ENCODE measurements at regions not wholly inside any gene's neighbourhood (a gene's known extent, or its start where the extent isn't known, plus 50 kb on each side); places are given as distances from the start of the nearest gene placed in this dataset.

DNA sequence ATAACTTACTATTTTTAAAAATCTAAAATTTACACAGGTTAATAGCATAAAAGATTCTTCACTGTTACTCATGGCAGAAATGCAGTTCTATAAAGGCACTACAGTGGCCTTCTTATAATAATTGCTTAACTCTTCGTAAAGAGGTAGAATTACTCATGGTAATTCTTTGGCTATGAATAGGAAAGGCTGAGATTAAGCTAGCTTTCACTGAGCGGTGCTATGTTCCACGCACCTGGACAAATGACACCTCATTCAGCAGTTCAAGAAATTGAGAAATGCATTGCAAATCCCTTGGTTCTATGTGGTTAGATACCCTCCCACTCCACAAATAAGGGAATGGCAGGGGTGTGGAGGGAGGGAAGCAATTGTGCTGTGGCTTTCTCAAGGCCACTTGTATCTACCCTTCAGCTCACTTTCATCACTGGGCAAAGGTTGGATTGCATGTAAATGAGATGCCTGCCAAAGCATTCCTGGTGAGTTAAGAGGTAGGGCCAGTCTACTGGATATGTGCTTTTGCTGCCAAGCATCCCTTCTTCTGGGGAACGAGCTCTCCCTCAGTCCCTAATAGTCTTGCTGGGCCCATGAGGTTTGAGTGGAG lies 210.9 kb downstream of the TEX36 start:
- no peak for DNase-seq
- H3K27me3 ChIP-seq, result no peaks in the 10 kb centered on the region
- no peaks in the 10 kb centered on the region for H3K9me3 ChIP-seq (replicated peaks)
- H3K4me3 ChIP-seq, result no peak overlapping the region
- H3K4me1 ChIP-seq, result no peaks in the 10 kb centered on the region
- no peak overlapping the region for H3K27ac ChIP-seq
- H3K36me3 ChIP-seq, result no peaks in the 10 kb centered on the region

DNA sequence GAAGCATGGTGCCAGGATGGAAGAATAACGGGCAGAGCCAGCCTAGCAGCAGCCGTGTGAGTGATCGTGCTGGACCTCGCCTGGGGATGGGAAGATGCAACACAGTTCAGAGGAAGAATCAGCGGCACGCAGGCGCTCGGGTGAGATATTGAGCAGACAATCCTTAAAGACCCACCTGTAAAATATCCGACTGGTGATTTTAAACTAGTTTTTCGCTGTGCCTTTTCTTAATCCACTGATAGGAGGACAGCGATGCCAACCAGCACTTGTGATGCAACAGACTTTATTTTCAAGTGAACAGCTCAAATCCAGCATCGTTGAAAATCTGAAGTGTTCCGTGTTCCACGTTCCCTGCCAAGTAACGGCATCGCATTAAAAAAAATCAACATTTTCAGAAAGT lies 214.7 kb downstream of the TEX36 start:
- Histone ChIP-seq H3K36me3 (no peaks in the 10 kb centered on the region), H3K27ac (no peak overlapping the region), H3K4me1 (no peaks in the 10 kb centered on the region), H3K27me3 (no peaks in the 10 kb centered on the region), H3K9me3 (replicated peaks) (no peaks in the 10 kb centered on the region), H3K4me3 (no peak overlapping the region)
- DNase-seq, result no peak

- H3K36me3 ChIP-seq, result no peaks in the 10 kb centered on the region
- no peaks in the 10 kb centered on the region for H3K27me3 ChIP-seq
- DNase-seq, result no peak
- no peaks in the 10 kb centered on the region for H3K4me1 ChIP-seq
- no peaks in the 10 kb centered on the region for H3K9me3 ChIP-seq (replicated peaks)
- no peak overlapping the region for H3K27ac ChIP-seq
- H3K4me3 ChIP-seq, result no peak overlapping the region
Observed at GRCh38 chr10:125466685-125467084, 216.3 kb downstream of the TEX36 start.

DNA sequence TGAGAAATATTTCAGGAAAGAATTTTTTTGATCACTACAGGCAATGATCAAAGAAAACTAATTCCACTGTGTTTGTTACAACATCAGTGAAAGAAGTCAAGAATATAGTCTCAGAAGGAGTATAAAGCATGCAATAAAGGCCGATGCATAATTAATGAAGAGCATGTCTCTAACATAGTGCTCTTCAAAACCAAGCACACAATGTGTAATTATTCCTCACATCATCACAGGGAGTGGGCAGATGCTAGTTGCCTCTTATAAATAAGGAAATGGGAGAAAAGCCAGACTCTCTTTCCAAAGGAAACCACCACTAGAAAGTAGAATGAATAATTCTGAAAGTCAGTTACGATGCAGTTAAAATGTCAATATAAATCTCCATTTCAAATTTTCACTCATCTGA lies 220.1 kb downstream of the TEX36 start:
- Histone ChIP-seq H3K4me1 (no peaks in the 10 kb centered on the region), H3K4me3 (no peak overlapping the region), H3K9me3 (replicated peaks) (no peaks in the 10 kb centered on the region), H3K27ac (no peak overlapping the region), H3K36me3 (no peaks in the 10 kb centered on the region), H3K27me3 (no peaks in the 10 kb centered on the region)
- DNase-seq, result no peak

DNA sequence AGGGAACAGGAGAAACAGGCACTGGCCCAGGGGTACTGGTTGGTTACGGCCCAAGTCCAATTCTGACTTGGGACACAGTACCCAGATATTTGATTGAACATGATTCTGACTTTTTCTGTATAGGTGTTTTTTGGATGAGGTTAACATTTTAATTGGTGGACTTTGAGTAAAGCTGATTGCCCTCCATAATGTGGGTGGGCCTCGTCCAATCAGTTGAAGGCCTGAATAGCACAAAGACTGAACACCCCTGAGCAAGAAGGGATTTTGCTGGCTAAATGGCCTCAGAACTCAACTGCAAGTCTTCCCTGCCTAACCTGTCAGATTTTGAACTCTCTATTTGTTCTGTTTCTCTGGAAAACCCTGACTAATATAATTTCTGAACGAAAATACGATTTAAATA lies 222.6 kb downstream of the TEX36 start:
- Histone ChIP-seq H3K27me3 (no peaks in the 10 kb centered on the region), H3K36me3 (no peaks in the 10 kb centered on the region), H3K4me3 (no peak overlapping the region), H3K9me3 (replicated peaks) (no peaks in the 10 kb centered on the region), H3K4me1 (no peaks in the 10 kb centered on the region), H3K27ac (no peak overlapping the region)
- DNase-seq, result no peak

DNA sequence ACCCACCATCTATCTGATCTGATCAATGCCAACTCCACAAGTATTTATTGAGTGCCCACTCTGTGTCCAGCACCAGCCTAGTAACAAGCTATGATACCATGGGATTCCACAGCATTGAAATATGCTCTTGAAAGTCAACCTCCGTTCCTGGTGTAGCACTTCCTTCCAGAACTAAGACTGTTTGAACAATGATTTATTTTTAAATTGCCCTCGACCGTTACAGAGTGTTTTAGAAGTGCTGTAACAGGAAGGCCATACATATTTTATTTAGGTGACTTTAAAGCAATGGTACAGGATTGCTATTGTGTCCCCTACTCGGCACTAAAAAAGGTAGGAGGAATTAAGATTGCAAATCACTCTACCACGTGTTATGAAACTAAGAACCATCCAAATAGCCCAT lies 225.6 kb downstream of the TEX36 start:
- Histone ChIP-seq H3K27me3 (no peaks in the 10 kb centered on the region), H3K4me1 (no peaks in the 10 kb centered on the region), H3K9me3 (replicated peaks) (no peaks in the 10 kb centered on the region), H3K36me3 (no peaks in the 10 kb centered on the region), H3K27ac (no peak overlapping the region), H3K4me3 (no peak overlapping the region)
- DNase-seq, result no peak

- no peak overlapping the region for H3K27ac ChIP-seq
- no peaks in the 10 kb centered on the region for H3K9me3 ChIP-seq (replicated peaks)
- H3K27me3 ChIP-seq, result no peaks in the 10 kb centered on the region
- no peak overlapping the region for H3K4me3 ChIP-seq
- no peaks in the 10 kb centered on the region for H3K4me1 ChIP-seq
- no peak for DNase-seq
- H3K36me3 ChIP-seq, result no peaks in the 10 kb centered on the region
Observed at GRCh38 chr10:125455855-125456254, 227.1 kb downstream of the TEX36 start.

DNA sequence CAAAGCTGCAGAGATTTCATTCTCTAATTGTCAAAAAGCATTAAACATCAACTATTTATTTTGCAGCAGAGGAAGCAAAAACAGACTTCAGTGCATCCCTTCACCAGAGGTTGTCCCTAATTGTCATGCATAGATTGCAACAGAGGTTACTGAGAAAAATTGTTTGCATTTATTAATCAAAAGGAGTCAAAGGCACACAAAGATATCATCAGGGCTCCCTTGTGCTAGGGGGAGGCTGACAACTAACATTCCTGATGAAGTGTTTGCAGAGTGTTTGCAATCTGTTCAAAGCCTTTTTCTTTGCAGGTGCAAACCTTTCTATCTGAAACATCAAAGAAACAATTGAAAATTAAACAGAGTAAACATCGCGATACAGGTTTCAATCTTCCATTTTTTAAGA lies 227.5 kb downstream of the TEX36 start:
- H3K4me3 ChIP-seq, result no peak overlapping the region
- no peaks in the 10 kb centered on the region for H3K27me3 ChIP-seq
- no peak for DNase-seq
- no peak overlapping the region for H3K27ac ChIP-seq
- H3K9me3 ChIP-seq (replicated peaks), result no peaks in the 10 kb centered on the region
- no peaks in the 10 kb centered on the region for H3K4me1 ChIP-seq
- H3K36me3 ChIP-seq, result no peaks in the 10 kb centered on the region

DNA sequence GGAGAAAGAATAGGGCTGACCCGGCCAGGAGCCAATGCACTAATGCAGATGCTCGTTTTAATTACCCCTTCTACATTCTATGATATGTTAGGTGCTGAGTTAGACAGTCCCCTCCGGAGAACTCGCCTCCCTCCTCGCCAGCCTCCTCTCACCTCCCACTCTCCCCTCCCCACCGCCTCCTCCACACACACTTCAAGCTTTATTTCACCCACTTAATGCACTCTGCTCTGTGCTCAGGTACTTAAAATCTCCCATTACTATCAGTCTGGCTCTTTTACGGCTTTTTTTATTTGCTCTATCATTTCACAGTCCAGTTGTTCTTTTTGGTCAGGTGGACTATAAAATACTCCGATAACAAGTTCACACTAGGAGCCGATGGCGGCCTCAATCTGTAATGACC lies 231.6 kb downstream of the TEX36 start:
- Histone ChIP-seq H3K27ac (no peak overlapping the region), H3K36me3 (no peaks in the 10 kb centered on the region), H3K4me3 (no peak overlapping the region), H3K9me3 (replicated peaks) (no peaks in the 10 kb centered on the region), H3K4me1 (no peaks in the 10 kb centered on the region), H3K27me3 (no peaks in the 10 kb centered on the region)
- no peak for DNase-seq

DNA sequence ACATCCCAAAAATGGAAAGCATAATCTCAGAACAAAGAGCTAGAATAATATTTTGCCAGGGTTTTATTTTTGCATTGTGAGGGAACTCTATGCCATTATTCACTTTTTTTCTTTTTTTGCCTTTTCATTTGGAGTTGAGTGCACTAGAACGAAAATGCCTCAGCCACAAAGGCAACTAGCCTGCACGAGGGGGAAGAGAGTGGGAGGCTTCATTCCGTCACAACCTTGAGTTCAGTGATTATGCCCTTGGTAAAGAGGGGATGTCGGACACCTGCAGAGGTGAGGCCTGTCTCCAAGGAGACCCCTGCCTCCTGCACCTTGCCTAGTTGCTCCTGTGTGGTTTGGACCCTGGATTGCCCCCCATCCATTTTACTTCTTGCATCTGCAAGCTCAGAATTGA lies 232.7 kb downstream of the TEX36 start:
- Histone ChIP-seq H3K27ac (no peak overlapping the region), H3K27me3 (no peaks in the 10 kb centered on the region), H3K9me3 (replicated peaks) (no peaks in the 10 kb centered on the region), H3K4me3 (no peak overlapping the region), H3K36me3 (no peaks in the 10 kb centered on the region), H3K4me1 (no peaks in the 10 kb centered on the region)
- DNase-seq, result no peak

DNA sequence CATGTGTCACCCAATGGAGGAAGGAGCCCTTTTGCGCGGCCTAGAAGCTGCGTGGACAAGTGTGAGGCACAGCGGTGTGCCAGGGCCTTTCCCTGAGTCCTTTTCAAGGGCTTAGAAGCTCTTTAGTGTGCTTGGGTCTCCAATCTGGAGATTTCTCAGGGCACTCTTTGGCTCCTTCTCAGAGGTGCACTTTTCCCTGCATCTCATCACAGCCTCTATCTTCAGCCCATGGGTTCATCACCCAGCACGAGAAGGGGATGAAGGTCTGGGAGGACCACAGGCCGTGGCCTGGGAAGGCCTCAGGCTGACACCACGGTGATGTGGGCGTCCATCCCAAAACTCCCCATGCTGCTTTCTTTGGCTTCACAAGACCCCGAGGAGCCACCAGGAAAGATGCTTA lies 233.4 kb downstream of the TEX36 start:
- H3K36me3 ChIP-seq, result no peaks in the 10 kb centered on the region
- no peak for DNase-seq
- no peaks in the 10 kb centered on the region for H3K9me3 ChIP-seq (replicated peaks)
- no peak overlapping the region for H3K4me3 ChIP-seq
- H3K4me1 ChIP-seq, result no peaks in the 10 kb centered on the region
- no peaks in the 10 kb centered on the region for H3K27me3 ChIP-seq
- no peak overlapping the region for H3K27ac ChIP-seq

DNA sequence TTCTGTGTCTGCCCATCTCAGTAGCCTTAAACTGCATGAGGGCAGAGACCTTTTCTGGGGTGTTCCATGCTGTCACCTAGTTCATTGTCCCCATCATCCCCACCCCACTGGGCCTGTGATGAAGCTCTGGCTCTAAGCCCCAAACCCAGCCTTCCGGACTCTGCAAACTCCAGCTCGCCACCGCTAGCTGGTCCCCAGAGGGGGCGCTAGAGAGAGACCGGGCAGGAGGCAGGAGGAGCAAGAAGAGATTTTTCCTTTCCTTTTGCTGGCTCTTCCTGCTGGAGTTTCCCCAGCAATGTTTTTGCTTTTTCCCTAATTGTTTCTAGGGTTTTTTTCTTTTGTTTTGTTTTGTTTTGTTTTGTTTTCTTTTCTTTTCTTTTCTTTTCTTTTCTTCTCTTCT lies 234.4 kb downstream of the TEX36 start:
- DNase-seq, result peak; percentile 18 to 40

DNA sequence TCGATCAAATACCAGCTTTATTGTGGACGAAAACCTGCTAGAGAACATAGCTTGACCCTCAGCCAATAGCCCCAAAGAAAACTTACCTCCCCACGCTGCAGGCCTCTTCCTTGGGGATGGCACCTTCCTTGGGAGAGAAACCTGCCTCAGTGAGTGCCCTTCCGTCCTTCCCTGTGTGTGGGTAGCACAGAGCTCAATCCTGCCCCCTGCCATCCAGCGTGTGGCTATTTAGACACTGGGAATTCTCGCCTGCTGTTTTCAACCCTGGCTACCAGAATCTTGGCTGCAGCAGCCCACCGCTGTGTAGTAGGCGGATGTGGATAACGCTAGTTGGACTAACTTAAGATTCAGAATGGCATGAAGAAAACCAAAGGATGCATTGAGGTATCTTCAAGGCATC lies 238.2 kb downstream of the TEX36 start:
- H3K27me3 ChIP-seq, result no peaks in the 10 kb centered on the region
- H3K9me3 ChIP-seq (replicated peaks), result no peaks in the 10 kb centered on the region
- no peaks in the 10 kb centered on the region for H3K36me3 ChIP-seq
- H3K4me3 ChIP-seq, result no peak overlapping the region
- DNase-seq, result no peak
- H3K4me1 ChIP-seq, result no peaks in the 10 kb centered on the region
- no peak overlapping the region for H3K27ac ChIP-seq

More for the DNA sequence above, 234.4 kb downstream of the TEX36 start:
- no peaks in the 10 kb centered on the region for H3K4me1 ChIP-seq
- H3K27ac ChIP-seq, result no peak overlapping the region
- no peaks in the 10 kb centered on the region for H3K9me3 ChIP-seq (replicated peaks)
- H3K27me3 ChIP-seq, result no peaks in the 10 kb centered on the region
- no peak overlapping the region for H3K4me3 ChIP-seq
- H3K36me3 ChIP-seq, result no peaks in the 10 kb centered on the region

DNA sequence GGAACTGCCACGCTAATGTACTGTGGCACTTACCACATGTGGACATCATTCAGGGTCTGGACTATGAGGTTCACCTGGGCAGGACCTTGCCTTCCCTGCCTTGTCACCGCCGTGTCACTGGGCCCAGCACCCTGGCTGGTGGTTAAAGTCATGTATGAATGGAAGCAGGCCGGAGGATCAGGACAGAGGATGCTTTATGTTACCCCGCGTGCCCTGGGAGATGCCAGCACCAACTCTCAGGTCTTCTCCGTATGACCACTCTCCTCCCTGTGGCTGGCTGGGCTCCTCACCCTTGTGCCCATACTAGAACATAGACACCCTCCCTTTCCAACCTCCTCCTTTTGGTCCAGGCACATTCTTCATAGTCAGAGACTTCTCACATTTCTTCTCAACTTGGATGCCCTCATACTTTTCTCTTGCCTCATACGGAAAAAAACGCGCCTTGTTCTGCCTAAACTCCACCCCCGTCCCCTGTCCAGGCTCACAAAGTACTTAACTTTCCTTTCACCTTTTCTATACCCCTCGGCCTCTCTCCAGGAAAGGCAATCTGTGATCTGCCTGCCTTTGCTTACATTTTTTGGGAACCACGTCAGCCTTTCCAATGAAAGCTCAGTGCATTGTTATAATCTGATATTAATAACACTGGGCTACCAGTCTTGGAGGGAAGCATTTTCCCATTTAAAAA lies 240.0 kb downstream of the TEX36 start:
- H3K4me1 ChIP-seq, result no peaks in the 10 kb centered on the region
- no peak for DNase-seq
- H3K27ac ChIP-seq, result no peak overlapping the region
- H3K4me3 ChIP-seq, result no peak overlapping the region
- no peaks in the 10 kb centered on the region for H3K9me3 ChIP-seq (replicated peaks)
- H3K27me3 ChIP-seq, result no peaks in the 10 kb centered on the region
- H3K36me3 ChIP-seq, result no peaks in the 10 kb centered on the region

GRCh38 chr10:125441151-125441550 lies 241.8 kb downstream of the TEX36 start:
- Histone ChIP-seq H3K9me3 (replicated peaks) (no peaks in the 10 kb centered on the region), H3K27me3 (no peaks in the 10 kb centered on the region), H3K4me1 (no peaks in the 10 kb centered on the region), H3K36me3 (no peaks in the 10 kb centered on the region), H3K4me3 (no peak overlapping the region), H3K27ac (no peak overlapping the region)
- no peak for DNase-seq

DNA sequence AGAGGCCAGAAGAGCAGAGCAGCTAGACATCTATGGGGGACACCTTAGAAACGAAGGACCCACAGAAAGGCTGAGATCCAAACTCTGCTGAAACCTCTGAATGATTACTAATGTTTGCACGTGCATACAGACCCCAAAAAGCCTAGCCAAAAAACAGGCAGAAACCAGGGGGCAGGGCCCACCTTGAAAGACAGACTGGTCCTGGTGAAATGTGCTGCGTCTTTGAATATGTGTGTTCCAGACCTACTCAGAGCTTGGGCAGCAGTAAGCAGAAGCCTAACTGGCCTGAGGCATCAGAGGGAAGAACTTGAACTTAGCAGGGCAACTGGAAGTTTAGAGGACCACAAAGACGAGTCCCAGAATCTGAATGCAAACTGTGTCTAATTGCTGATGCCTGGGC lies 251.8 kb downstream of the TEX36 start:
- Histone ChIP-seq H3K27me3 (no peaks in the 10 kb centered on the region), H3K4me3 (no peak overlapping the region), H3K36me3 (no peaks in the 10 kb centered on the region), H3K4me1 (no peaks in the 10 kb centered on the region), H3K9me3 (replicated peaks) (no peaks in the 10 kb centered on the region), H3K27ac (no peak overlapping the region)
- DNase-seq, result no peak

Measured in SJCRH30 (cell line).